GM21381 (cell line): ENCODE measurements at regions not wholly inside any gene's neighbourhood (a gene's known extent, or its start where the extent isn't known, plus 50 kb on each side); places are given as distances from the start of the nearest gene placed in this dataset.
"Not testable (repeated sequence)": the region's sequence is repeated elsewhere in the genome, so short reads cannot be mapped to it uniquely, and the experiment has no call there.

ENCODE experiments used
- ATAC-seq: cut with Tn5 transposase; IDR thresholded peaks from one replicate; pipeline ENCODE4 v1.9.1; 2021; ENCODE audit warnings: mild to moderate bottlenecking, moderate library complexity; ENCODE audit not compliant: unreplicated experiment

DNA sequence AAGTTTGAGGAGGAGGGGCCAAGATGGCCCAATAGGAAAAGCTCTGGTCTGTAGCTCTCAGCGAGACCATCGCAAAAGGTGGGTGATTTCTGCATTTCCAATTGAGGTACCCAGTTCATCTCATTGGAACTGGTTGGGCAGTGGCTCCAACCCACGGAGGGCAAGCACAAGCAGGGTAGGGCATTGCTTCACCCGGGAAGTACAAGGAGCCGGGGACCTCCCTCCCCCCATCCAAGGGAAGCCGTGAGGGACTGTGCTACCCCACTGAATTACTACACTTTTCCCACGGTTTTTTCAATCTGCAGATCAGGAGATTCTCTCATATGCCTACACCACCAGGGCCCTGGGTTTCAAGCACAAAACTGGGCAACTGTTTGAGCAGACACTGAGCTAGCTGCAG lies 58.0 kb upstream of the EFCAB3 start:
- ATAC-seq: no peak

DNA sequence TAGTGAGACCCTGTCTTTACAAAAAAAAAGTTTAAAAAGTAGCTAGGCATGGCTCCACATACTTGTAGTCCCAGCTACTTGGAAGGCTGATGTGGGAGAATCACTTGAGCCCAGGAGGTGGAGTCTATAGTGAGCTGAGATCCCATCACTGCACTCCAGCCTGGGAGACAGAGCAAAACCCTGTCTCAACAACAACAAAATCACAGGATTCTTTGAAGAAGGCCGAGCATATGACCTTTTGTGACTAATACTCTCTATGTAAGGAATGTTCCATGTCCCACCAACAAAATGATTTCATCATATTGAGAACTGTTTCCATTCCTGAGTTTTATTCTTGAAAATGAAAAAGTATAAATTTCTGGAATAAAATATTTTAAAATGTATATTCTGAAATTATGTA lies 58.9 kb upstream of the EFCAB3 start:
- no peak for ATAC-seq

DNA sequence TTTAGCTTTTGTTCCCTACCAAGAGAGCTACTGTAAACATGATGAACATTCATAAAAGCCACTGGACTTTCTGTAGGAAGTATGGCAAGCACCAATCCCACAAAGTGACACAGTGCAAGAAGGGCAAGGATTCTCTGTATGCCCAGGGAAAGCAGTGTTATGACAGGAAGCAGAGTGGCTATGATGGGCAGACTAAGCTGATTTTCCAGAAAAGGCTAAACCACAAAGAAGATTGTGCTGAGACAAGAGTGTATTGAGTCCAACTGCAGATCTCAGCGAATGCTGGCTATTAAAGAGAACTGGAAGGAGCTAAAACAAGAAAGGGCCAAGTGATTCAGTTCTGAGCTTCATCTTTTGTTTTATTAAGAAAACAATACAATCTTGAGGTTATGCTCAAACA lies 60.5 kb upstream of the EFCAB3 start:
- ATAC-seq: no peak

DNA sequence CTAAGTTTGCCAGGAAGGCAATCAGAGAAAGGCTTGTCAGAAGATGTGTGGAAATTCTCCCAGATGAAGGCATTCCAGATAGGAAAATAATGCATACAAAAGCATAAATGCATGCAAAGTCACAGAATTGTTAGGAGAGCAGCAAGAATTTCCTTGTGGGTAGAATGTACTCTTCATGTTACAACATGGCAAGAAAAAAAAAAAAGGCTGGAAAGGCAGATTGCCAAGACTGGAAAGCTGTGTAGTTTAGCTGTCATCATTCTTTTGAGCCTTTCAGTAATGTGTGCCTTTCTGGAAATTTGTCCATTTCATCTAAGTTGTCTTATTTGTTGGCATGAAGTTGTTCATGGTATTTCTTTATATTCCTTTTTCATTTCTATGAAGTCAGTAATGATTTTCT lies 71.0 kb upstream of the EFCAB3 start:
- ATAC-seq: no peak

DNA sequence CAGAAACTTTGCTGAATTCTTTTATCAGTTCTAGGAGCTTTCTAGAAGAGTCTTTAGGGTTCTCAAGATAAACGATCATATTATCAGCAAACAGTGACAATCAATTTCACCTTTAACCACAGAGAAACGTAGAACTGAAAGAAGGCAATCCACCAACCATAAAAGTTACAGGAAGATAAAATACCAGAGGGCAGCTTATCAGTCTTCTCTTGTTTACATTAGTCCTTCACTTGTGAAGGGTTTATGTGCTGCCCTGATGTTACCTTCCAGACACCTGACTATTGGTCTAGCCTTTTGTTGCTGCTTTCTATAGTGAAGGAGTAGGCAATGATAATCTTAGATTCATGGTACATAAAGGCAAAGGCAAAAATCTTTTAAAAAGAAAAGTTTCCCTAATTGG lies 73.2 kb upstream of the EFCAB3 start:
- ATAC-seq: no peak

DNA sequence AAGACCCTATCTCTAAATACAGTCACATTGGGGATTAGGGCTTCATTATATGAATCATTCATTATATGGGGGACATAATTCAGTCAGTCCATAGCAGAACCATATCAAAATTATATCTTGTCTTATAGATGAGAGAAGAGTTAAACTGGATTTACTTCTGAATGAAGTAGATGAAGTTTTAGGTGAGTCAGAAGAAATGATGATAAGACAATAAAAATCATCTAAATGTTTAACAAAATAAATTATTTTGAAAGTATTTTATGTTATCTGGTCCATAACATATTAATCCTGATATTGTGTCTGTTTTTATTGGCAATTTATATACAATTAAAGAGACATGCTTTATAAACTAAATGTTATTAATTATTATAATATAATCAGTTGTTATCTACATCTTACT lies 76.9 kb upstream of the EFCAB3 start:
- no peak for ATAC-seq

DNA sequence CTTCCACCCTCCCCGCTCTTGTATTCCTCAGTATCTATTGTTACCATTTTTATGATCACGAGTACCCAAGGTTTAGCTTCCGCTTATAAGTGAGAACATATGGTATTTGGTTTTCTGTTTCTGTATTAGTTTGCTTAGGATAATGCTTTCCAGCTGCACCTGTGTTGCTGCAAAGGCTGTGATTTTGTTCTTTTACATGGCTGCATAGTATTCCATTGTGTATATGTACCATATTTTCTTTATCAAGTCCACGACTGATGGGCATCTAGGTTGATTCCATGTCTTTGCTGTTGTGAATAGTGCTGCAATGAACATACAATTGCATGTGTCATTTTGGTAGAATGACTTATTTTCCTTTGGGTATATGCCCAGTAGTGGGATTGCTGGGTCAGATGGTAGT lies 79.7 kb upstream of the EFCAB3 start:
- no peak for ATAC-seq

DNA sequence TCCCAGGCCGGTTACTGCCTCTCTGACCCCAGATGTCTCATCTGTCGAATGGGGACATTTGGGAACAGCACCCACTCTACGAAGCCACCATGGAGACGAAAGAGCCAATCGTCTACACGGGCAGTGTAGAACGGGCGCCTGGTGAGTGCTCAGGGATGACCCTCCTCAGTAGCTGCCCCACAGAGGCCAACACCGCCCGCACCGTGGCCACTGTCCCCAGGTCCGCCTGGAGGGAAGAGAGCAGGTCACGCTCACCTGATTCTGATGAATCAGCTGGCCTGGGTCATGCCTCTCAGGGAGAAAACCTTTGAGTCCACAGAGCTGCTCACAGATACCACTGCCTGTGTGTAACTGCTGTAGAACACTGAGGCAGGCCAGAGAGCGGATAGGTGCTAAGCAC lies 105.1 kb upstream of the EFCAB3 start:
- ATAC-seq: not testable (repeated sequence)

DNA sequence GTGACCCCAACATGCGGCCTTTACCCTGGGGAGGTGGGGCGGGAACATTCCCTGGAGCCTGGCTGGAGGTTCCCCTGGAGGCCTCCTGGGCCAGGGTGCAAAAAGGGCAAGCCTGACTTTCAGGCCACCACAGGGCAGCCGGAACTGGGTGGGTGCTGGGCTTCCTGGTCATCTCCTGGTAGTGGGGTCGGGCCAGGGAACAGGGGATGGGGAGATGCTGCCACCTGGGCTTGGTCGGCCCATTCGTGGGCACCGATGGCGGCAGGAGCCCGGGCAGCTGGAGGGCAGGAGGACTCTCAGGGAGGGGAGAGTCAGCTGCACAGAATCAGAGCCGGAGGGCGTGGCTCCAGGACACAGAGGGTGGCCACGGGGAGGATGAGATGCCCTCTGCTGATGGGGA lies 112.0 kb upstream of the EFCAB3 start:
- not testable (repeated sequence) for ATAC-seq

DNA sequence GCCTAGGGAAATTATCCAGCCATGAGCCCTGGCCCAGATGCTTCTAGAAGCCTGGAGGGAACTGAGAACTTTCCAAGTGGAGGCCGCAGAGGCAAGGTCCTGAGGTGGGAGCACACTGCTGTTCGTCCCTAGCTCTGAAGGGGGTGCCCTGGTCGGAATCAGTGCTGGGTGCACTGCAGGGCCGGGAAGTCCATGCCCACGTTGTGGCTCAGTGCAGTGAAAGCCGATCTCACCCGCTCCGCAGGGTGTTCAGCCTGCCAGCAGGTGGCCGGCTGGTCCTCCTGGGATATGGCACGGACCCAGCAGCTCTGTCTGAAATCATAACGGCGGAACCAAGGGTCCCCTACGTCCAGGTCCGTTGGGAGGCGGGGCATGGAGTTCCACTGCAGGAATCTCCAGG lies 115.4 kb upstream of the EFCAB3 start:
- ATAC-seq: not testable (repeated sequence)

DNA sequence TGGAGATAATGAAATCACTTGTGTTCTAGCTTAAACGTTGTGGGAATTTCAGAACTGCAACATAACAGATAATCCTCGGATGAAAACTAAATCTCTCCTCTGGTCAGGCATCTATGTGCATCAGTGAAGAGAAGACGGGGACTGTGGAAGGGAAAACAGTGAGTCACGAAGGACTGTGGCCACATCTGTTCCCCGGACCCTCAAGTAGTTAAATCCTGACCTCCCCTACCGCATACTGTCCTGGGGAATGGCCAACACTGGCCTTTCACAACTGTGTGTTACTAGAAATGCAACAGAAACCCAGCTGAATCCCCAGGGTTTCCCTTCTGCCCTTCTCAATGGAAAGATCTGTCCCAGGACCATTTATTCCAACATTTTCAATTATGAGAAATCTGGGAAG lies 124.6 kb upstream of the EFCAB3 start:
- not testable (repeated sequence) for ATAC-seq

DNA sequence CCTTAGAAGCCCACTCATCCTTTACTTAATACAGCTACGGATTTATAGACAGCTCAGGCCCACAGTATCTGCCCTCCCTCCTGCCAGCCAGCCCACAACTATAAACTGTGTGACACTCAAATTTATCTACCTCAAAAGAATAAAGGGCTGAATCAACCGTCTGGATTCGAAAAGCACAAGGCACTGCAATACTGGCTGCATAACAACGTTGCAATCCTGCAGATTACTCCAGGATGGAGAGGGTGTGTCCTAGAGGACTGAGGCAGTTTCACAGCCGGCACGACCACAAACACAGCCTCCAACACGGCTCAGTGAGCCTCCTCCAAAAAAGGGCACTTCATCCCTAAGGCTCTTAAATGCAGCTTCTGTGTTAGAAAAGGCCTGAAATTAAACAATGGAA lies 138.3 kb upstream of the EFCAB3 start:
- not testable (repeated sequence) for ATAC-seq

DNA sequence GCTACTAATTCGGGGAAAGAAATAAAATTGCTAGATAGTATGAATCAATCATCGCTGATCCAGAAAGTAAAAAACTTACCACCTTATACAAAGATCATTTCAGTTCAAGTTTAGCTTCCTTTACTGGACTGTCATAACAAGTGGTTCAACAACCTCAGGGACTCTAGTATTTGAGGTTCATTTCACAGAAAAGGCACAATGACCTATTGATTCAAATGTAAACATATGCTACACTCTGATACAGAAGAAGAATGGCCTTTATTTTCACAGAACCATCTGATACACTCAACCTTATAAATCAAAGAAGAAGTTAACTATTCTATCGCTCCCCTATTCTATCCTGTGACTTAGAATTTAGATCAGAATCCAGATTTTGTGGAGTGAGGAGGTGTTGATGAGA lies 140.8 kb upstream of the EFCAB3 start:
- not testable (repeated sequence) for ATAC-seq

DNA sequence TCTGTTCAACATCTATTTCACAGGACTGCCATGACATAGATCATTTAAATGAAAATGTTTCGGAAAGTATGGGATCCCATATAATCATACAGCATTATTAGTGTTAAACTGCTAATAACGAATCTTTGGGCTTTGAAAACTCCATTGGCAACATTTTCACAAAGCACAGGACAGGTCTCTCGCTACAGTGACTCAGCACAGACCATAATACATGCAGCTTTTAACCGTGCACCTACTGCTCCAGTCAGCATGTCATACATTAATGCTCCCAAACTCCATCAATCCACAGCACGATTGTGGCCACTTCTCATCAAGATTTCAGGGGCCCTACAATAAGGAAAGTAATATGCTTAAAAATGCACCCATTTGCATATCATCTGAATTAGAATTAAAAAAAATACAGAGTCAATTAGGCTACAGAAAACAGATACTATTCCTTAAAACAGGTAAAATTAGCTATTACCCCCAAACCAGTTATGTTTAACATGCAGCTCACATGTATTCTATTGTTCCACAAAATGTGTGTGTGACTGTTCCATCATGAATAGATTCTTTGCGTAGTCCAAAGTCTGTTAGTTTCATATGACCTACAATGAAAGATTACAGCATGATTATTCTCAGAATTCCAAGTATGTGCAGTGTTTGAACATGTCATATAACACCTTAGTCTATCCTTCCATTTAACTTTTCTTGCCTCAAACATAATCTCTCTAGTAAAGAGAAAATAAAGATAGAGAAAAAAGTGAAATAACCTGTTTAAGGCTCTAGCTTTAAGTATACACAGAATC lies 141.6 kb upstream of the EFCAB3 start:
- not testable (repeated sequence) for ATAC-seq

DNA sequence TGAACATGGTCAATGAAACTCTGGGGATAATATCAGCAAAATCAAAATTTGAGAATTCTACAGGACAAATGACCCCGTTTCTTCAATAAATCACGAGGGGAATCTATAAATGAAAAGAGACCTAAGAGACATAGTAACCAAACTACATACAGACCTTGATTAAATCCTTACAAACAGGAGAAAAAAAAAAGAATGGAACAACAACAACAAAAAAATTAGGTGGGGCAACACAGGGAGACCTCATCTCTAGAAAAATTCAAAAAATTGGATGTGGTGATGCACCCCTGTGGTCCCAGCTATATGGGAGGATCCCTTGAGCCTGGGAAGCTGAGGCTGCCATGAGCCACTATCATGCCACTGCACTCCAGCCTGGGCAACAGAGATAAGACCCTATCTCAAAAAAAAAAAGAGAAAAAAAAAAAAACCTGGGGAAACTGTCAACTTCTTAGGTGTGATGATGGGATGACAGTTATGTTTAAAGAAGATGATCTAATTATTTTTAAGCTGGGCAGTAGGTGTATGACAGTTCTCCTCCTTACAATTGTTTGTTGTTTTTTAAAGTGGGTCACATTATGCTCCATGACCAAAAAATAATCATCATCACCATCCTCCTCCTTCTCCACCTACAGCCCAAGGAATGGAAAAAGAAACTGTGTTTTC lies 146.4 kb upstream of the EFCAB3 start:
- ATAC-seq: not testable (repeated sequence)

DNA sequence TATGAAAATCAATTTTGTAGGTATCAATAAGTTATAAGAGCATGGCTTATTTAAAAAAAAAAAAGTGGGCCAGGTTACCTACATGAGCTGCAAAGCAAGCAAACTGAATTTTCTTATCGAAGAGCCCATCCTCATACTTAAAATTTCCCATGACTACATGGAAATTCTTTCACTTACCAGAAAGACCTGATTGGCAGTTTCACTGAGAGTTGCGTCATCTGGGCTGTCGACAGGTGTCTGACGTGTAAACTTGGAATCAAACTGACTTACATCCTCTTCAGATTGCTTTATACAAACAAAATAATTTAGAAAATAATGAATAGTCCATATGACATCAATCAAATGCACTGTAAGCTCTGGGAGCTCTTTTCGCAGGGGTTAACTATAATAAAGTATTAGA lies 149.1 kb upstream of the EFCAB3 start:
- not testable (repeated sequence) for ATAC-seq

DNA sequence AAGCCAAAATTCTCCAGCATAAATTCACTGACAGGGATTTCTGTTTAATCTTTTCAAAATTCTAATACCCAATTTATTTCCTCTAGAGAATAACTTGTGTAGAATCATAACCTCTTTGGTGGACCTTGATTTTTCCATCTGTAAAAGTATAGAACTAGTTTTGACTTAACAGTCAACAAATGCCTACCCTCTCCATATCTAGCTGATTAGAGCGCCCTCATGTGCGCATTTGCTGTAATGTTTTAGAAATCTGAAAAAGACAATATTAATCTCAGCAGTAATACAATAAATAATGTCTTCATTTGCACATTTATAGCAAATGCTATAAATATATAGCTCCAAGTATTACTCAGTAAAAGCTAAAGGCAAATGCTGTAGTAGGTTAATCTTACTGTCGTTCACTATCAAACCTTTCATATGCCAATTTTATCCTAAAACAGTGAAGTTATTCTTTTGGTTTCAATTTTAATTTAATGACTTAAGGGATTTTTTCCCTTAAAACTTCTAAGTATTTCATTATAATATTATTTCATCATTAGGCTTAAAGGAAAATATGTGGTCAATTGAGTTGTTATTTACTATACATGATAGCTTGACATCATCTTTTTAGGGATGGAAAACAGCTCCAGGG lies 153.6 kb upstream of the EFCAB3 start:
- not testable (repeated sequence) for ATAC-seq

DNA sequence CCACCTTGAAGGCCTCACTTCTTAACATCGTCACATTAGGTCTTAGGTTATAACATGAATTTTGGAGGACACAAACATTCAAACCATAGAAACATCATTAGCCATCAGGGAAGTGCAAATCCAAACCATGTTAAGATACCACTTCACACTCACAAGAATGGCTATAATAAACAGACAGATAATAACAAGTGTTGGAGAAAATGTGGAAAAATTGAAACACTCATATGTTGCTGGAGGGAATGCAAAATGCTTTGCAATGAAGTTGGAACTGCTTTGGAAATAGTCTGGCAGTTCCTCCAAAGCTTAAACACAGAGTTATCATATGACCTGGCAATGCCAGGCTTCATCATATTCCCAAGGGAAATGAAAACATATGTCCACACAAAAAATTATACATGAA lies 156.8 kb upstream of the EFCAB3 start:
- ATAC-seq: not testable (repeated sequence)

DNA sequence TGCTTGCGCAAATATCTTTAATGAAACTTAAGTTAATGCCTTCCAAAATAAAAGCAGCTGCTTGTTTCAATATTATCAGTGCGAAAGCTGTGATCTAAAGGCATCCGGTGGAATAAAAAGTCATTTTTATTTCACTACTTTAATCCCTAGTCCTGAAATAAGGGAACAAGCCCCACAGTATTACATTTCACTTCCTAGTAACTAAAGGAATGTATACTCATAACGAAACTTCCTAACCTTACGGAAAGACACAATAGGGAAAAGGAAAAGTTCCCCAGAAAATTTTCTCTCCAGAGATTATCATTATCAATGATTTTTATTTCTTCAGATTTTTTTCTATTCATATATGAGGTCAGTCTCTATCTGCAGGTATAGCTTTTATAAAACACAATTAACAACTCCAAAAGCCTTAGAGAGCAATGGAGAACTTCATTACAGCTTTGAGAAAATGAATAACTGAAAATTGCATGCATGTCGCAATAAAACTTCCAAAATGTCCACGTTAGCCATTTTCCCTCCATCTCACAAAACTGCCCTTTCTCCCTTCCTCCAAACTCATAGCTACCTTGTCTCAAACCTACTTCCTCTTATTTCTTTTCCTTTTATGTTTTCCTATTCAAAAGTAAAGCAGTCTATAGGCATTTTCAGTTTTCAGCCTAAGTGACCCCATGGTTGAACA lies 154.3 kb upstream of the MED13 start:
- no peak for ATAC-seq

DNA sequence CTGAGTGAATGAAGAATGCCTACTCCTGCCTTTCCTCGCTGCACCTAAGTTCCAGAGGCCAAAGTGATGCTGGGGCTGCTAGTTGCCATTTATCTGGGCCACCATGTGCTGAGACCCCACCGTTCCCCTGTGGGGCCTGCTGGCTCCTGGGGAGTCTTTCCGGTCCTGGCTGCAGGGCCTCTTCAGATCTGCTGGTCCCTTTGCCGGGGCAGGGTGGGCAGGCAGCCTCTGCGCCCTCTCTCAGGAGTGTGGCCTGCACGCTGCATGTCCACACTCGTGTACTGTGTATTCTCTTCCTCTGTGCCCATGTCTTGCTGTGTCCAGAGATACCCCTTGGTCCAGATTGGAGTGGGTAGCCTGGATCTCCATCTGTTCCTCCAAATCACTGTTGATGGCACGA lies 151.8 kb upstream of the MED13 start:
- no peak for ATAC-seq

DNA sequence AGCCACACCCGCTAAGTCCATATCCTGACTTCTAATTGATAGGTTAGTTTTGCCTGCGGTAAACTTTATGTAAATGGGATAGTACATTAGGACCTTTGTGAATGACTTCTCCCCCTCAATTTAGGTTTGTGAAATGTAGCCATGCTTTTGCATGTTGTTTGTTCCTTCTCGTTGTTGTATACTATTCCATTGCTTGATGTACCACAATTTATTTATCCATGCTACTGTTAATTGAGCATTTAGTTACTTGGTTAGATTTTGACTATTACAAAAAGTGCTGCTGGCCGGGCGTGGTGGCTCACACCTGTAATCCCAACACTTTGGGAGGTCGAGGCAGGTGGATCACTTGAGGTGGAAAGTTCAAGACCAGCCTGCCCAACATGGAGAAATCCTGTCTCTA lies 150.8 kb upstream of the MED13 start:
- ATAC-seq: not testable (repeated sequence)

DNA sequence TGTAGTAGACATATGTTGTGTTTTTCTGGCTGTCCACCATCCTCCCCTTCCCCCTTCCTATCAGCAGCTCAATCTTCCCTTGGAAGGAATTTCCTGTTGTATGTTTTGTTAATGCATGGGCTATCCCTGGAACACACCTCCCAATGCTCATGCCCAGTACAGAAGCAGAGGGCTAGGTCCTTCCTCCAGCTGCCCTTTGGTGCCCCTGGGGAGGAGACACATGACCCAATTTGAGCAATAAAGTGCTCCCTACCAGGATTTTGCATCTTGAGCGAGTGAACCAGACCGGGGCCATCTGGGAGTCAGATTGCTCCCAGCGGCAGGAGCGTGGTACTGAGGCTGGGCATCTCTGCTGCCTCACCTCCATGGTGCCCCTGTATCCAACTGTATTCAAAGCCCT lies 141.5 kb upstream of the MED13 start:
- no peak for ATAC-seq
